K562 (cell line): ENCODE measurements at regions not wholly inside any gene's neighbourhood (a gene's known extent, or its start where the extent isn't known, plus 50 kb on each side); places are given as distances from the start of the nearest gene placed in this dataset.
A peak's percentile ranks its signal among the peaks of the same experiment; 100 is the strongest.

Source experiments
- ATF1 ChIP-seq, 2 experiments: fragments of 450-650 bp in 1 of 2; IDR thresholded peaks; 2 replicates each; pipeline ENCODE4 v1.6.1; 2016; ENCODE audit warnings: missing compliant biosample characterization in 1 of 2, missing genetic modification characterization in 1 of 2
- BRD9 ChIP-seq: fragments of 450-650 bp; IDR thresholded peaks from 2 replicates; pipeline ENCODE4 v1.6.1; 2018; ENCODE audit warnings: low read depth; ENCODE audit not compliant: partially characterized antibody
- C11orf30 ChIP-seq: fragments of 450-650 bp; IDR thresholded peaks from 2 replicates; pipeline ENCODE4 v1.6.1; 2016; ENCODE audit warnings: low read depth, mild to moderate bottlenecking
- COPS2 ChIP-seq: fragments of 450-650 bp; conservative IDR thresholded peaks from 2 replicates; pipeline ENCODE4 v1.6.1; 2016; ENCODE audit warnings: mild to moderate bottlenecking, moderate library complexity
- CSDE1 ChIP-seq, 2 experiments: fragments of 450-650 bp; IDR thresholded peaks; 2 replicates each; pipeline ENCODE4 v1.6.1; 2016; ENCODE audit warnings: mild to moderate bottlenecking in 1 of 2
- DDX20 ChIP-seq: fragments of 450-650 bp; IDR thresholded peaks from 2 replicates; pipeline ENCODE4 v1.6.1; 2016; ENCODE audit warnings: missing genetic modification characterization, low read depth, mild to moderate bottlenecking, missing compliant biosample characterization, moderate library complexity
- FOXA1 ChIP-seq: fragments of 450-650 bp; IDR thresholded peaks from 2 replicates; pipeline ENCODE4 v1.6.1; 2016; ENCODE audit warnings: mild to moderate bottlenecking, borderline replicate concordance
- IRF2 ChIP-seq: sonication (generic); formaldehyde crosslinking; IDR thresholded peaks from 2 replicates; pipeline ENCODE4 v1.8.1; 2022; ENCODE audit warnings: mild to moderate bottlenecking, missing genetic modification reagents
- MAFG ChIP-seq: fragments of 450-650 bp; conservative IDR thresholded peaks from 2 replicates; pipeline ENCODE4 v1.6.1; 2016; ENCODE audit warnings: missing genetic modification characterization, missing compliant biosample characterization
- MAFK ChIP-seq: IDR thresholded peaks from 2 replicates; pipeline ENCODE4 v1.6.1; 2011; ENCODE audit warnings: low read length, improper control_type of control experiment
- MTA1 ChIP-seq: fragments of 450-650 bp; IDR thresholded peaks from 2 replicates; pipeline ENCODE4 v1.6.1; 2017; ENCODE audit warnings: borderline replicate concordance
- MTF1 ChIP-seq: fragments of 250-450 bp; sonication (Bioruptor Pico); IDR thresholded peaks from 2 replicates; pipeline ENCODE4 v1.9.0; 2021; ENCODE audit warnings: moderate library complexity, mild to moderate bottlenecking, inconsistent platforms, borderline replicate concordance
- POLR2AphosphoS5 ChIP-seq: IDR thresholded peaks from 2 replicates; pipeline ENCODE4 v1.6.1; 2011; ENCODE audit warnings: mild to moderate bottlenecking, low read depth, low read length, moderate library complexity; ENCODE audit not compliant: control insufficient read depth, insufficient read depth
- SMAD4 ChIP-seq: fragments of 250-450 bp; sonication (Bioruptor Pico); conservative IDR thresholded peaks from 2 replicates; pipeline ENCODE4 v1.8.0; 2021; ENCODE audit warnings: inconsistent platforms, mild to moderate bottlenecking, moderate library complexity
- TARDBP ChIP-seq: fragments of 450-650 bp; IDR thresholded peaks from 2 replicates; pipeline ENCODE4 v1.6.1; 2016
- TEAD2 ChIP-seq: fragments of 450-650 bp; IDR thresholded peaks from 2 replicates; pipeline ENCODE4 v1.6.1; 2016; ENCODE audit warnings: missing genetic modification characterization, control low read depth, missing compliant biosample characterization
- ZEB2 ChIP-seq: fragments of 450-650 bp; IDR thresholded peaks from 2 replicates; pipeline ENCODE4 v1.6.1; 2016
- ZNF175 ChIP-seq: fragments of 200-800 bp; sonication (Bioruptor generic); IDR thresholded peaks from 2 replicates; pipeline ENCODE4 v1.6.1; 2016; ENCODE audit warnings: low read depth, mild to moderate bottlenecking, missing genetic modification characterization, missing compliant biosample characterization
- ZNF212 ChIP-seq: fragments of 450-650 bp; formaldehyde crosslinking; IDR thresholded peaks from 2 replicates; pipeline ENCODE4 v1.4.0; 2020; ENCODE audit warnings: mild to moderate bottlenecking
- ZNF232 ChIP-seq: sonication (generic); formaldehyde crosslinking; IDR thresholded peaks from 2 replicates; pipeline ENCODE4 v1.8.0; 2022; ENCODE audit warnings: mild to moderate bottlenecking, missing genetic modification reagents
- ZNF282 ChIP-seq: sonication (generic); formaldehyde crosslinking; IDR thresholded peaks from 2 replicates; pipeline ENCODE4 v1.8.1; 2023; ENCODE audit warnings: missing genetic modification reagents
- ZNF316 ChIP-seq: fragments of 450-650 bp; IDR thresholded peaks from 2 replicates; pipeline ENCODE4 v1.6.1; 2016
- ZNF696 ChIP-seq: fragments of 250-450 bp; sonication (Bioruptor Pico); conservative IDR thresholded peaks from 2 replicates; pipeline ENCODE4 v1.4.0; 2020; ENCODE audit warnings: mild to moderate bottlenecking, moderate library complexity
- TF ChIP-seq, protein P1 (sequence below): fragments of 450-650 bp; IDR thresholded peaks from 2 replicates; pipeline ENCODE4 v1.6.1; 2014; ENCODE audit warnings: low read depth, mild to moderate bottlenecking, moderate library complexity, borderline replicate concordance
- TF ChIP-seq, protein P2 (sequence below), 2 experiments: fragments of 450-650 bp; IDR thresholded peaks; 2 replicates each; pipeline ENCODE4 v1.6.1; 2018; ENCODE audit warnings: mild to moderate bottlenecking in 2 of 2, low read depth in 1 of 2; ENCODE audit not compliant: partially characterized antibody in 2 of 2

GRCh38 chr2:176931588-176932563 lies 280.7 kb upstream of the HNRNPA3 start (continued):
- TF ChIP-seq POLR2AphosphoS5, result no peak
- TF ChIP-seq DDX20, result peak; percentile 17; the same call in 1 of the 2 replicates
- TF ChIP-seq C11orf30, result peak; percentile 83
- no peak for TF ChIP-seq FOXA1
- no peak for TF ChIP-seq MAFK
- TF ChIP-seq MAFG (tag), result peak; percentile 86
- no peak for TF ChIP-seq MTF1 (CRISPR knock-in tag)
- TF ChIP-seq TARDBP, result peak; percentile 46; the same call in 1 of the 2 replicates
- TF ChIP-seq, protein P1, sequence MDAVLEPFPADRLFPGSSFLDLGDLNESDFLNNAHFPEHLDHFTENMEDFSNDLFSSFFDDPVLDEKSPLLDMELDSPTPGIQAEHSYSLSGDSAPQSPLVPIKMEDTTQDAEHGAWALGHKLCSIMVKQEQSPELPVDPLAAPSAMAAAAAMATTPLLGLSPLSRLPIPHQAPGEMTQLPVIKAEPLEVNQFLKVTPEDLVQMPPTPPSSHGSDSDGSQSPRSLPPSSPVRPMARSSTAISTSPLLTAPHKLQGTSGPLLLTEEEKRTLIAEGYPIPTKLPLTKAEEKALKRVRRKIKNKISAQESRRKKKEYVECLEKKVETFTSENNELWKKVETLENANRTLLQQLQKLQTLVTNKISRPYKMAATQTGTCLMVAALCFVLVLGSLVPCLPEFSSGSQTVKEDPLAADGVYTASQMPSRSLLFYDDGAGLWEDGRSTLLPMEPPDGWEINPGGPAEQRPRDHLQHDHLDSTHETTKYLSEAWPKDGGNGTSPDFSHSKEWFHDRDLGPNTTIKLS, result no peak
- no peak for TF ChIP-seq ZNF282
- peak; percentile 5; the same call in 1 of the 2 replicates for TF ChIP-seq ZNF175 (CRISPR knock-in tag)
- peak; percentile 92 for TF ChIP-seq BRD9
- peak; percentile 35; the same call in 1 of the 2 replicates for TF ChIP-seq TEAD2
- TF ChIP-seq COPS2, result no peak
- TF ChIP-seq ZNF316, result peak; percentile 82; the same call in 1 of the 2 replicates
- TF ChIP-seq ZNF232, result no peak
- 0 out of 2 replicates have a peak, but pooled peaks have one; percentile 56 for TF ChIP-seq MTA1
- TF ChIP-seq IRF2, result no peak
- no peak for TF ChIP-seq CSDE1 (IDR thresholded peaks at IDR 0.05)
- TF ChIP-seq ZNF696 (CRISPR knock-in tag), result no peak
- peak; percentile 68; the same call in 1 of the 2 replicates for TF ChIP-seq ZEB2
- 0 out of 2 replicates have a peak, but pooled peaks have one; percentile 29 for TF ChIP-seq SMAD4 (CRISPR knock-in tag)
- TF ChIP-seq ATF1 (CRISPR knock-in tag; IDR thresholded peaks at IDR 0.05), result no peak
- peak; percentile 67 for TF ChIP-seq ATF1 (tag; IDR thresholded peaks at IDR 0.05)
- no peak for TF ChIP-seq ZNF212
- TF ChIP-seq, protein P2, sequence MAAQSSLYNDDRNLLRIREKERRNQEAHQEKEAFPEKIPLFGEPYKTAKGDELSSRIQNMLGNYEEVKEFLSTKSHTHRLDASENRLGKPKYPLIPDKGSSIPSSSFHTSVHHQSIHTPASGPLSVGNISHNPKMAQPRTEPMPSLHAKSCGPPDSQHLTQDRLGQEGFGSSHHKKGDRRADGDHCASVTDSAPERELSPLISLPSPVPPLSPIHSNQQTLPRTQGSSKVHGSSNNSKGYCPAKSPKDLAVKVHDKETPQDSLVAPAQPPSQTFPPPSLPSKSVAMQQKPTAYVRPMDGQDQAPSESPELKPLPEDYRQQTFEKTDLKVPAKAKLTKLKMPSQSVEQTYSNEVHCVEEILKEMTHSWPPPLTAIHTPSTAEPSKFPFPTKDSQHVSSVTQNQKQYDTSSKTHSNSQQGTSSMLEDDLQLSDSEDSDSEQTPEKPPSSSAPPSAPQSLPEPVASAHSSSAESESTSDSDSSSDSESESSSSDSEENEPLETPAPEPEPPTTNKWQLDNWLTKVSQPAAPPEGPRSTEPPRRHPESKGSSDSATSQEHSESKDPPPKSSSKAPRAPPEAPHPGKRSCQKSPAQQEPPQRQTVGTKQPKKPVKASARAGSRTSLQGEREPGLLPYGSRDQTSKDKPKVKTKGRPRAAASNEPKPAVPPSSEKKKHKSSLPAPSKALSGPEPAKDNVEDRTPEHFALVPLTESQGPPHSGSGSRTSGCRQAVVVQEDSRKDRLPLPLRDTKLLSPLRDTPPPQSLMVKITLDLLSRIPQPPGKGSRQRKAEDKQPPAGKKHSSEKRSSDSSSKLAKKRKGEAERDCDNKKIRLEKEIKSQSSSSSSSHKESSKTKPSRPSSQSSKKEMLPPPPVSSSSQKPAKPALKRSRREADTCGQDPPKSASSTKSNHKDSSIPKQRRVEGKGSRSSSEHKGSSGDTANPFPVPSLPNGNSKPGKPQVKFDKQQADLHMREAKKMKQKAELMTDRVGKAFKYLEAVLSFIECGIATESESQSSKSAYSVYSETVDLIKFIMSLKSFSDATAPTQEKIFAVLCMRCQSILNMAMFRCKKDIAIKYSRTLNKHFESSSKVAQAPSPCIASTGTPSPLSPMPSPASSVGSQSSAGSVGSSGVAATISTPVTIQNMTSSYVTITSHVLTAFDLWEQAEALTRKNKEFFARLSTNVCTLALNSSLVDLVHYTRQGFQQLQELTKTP (IDR thresholded peaks at IDR 0.05; ENCODE audit: low read depth in 1 of 2, partially characterized antibody in 2 of 2), result peak; percentile 31 to 87
